Left ventricle myocardium superior (tissue), 1 donor: ENCODE measurements at regions not wholly inside any gene's neighbourhood (a gene's known extent, or its start where the extent isn't known, plus 50 kb on each side); places are given as distances from the start of the nearest gene placed in this dataset.

Experiments
- ATAC-seq: fragments of 200-7000 bp; cut with Tn5 transposase; one replicate; pipeline ENCODE4 v1.9.1; 2020; ENCODE audit warnings: mild to moderate bottlenecking, moderate library complexity
- DNase-seq: peaks from one replicate; pipeline ENCODE4 v3.0.0-alpha.2; 2020
- intact Hi-C: fragments of 100-400 bp; cut with micrococcal nuclease; formaldehyde crosslinking; loops from one replicate; pipeline ENCODE4 v1.11.0; 2022
- donor health status: DM: no; HTN: yes; CAD: no; lungs with severe emphysema.

- intact Hi-C loops, result no loop called here
- ATAC-seq (no peak), DNase-seq (no peak)
Measured at GRCh38 chr14:99324291-99324690, 52.3 kb upstream of the BCL11B start.

DNA sequence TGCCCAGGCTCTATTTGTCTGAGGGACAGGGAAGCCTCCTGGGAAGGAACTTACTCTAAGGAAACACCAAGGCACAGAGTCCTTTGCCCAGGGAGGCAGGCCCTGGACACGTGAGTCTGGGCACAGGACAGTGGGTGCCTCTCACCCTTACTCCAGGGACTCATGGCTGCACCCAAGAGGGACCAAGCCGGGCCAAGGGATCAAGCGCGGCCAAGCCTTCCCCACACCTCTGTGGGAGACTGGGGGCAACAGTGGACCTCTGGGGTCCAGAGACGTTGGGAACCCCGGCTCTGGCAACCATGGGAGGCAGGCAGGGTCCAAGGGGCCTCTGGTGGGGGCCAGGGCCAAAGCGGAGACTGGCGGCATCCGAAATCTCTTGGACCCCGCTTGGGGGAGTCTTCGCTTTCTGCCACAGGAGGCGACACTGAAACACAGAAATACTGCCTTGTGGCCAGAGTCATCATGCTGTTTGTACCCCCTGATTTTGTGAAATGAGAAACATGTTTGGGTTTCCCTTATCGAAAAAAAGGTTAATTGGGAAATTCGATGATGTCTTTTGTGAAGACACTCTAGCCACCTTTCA lies 51.7 kb upstream of the BCL11B start:
- DNase-seq (no peak), ATAC-seq (no peak)
- intact Hi-C loops, result no loop called here

DNA sequence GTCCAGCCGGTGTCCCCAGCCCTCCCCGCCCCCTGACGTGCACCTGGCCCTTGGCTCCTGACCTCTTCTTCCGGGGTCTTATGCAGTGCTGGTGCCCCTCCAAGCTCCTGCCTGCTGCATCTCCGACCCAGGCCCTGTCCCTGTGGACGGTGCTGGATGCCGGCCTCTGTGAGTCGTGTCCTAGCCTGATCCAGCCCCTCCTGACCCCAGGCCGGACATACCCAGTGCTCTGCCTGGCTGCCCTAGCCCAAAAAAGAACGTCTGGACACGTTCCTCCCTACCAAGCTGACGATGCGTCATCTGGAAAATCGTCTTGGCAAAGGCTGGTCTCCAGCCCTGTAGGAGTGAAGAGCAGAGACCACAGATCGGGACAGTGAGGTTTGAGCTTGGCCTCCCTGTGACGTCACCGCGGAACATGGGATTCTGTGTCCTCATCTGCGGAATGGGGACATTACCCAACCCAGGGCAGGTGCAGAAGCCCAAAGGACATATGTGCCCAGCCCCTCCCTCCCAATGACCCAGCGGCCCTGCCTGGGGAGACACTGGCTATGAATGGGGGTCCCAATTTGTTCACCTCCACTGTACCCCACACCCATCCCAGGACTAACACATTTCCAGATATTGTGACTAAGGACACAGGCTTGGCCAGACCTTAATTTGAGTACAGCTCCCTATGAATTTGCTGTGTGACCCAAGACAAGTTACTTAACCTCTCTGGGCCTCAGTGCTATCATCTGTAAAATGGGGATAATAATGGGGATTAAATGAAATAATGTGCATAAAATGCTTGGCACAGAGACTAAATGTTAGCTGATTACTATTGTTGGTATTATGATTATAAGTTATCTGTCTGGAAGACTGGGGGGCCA lies 51.0 kb upstream of the BCL11B start:
- intact Hi-C loops, result no loop called here
- ATAC-seq, result no peak
- DNase-seq, result no peak

DNA sequence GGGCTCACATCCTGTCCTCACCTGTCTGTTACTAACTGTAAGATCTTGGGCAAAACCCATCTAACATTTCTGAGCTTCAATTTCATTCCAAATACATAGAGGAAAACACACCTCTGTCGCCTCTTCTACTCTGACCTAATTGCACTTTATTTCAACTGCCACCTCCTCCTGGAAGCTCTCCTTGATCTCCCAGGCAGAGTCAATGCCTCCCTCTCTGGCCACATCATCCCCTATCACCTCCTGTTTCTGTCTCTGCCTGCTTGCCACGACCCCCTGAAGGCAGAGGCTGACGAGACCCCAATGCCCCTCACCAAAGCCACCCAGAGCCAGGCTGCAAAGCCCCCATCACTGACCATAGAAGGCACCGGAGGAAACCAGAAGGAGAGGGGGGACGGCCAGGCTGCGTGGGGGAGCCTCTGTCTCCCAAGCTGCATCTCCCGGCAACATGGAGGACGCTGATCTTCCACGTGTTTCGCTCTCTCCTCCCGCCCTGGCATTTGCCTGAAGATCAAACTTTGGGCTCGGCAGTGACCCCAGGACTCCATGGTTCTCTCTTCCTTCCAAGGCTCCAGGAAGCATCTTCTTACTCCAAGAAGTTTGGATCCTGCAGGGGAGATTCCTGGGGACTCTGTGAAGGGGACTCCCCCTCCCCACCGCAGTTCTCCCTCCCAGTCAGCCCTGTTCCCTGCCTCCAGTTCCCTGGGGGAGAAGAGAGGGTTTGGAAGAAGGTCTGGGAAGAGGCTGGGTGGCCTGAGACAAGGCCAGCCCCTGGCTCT lies 50.1 kb upstream of the BCL11B start:
- no peak for DNase-seq
- intact Hi-C loops, result no loop called here
- no peak for ATAC-seq
